Nephron progenitor cell (in vitro differentiated cells): ENCODE measurements at regions not wholly inside any gene's neighbourhood (a gene's known extent, or its start where the extent isn't known, plus 50 kb on each side); places are given as distances from the start of the nearest gene placed in this dataset.

Source experiments
- DNase-seq: peaks from one replicate; pipeline ENCODE4 v3.0.0; 2021
- H3K27ac Mint-ChIP-seq: 2 replicates; pipeline ENCODE4 v1.8.0; 2021; ENCODE audit warnings: mild to moderate bottlenecking, moderate library complexity, mixed read lengths
- H3K27me3 Mint-ChIP-seq: 2 replicates; pipeline ENCODE4 v1.8.0; 2021; ENCODE audit warnings: mild to moderate bottlenecking, low read depth, mixed read lengths; ENCODE audit not compliant: poor library complexity
- H3K36me3 Mint-ChIP-seq: 2 replicates; pipeline ENCODE4 v1.8.0; 2021; ENCODE audit warnings: low read depth, mixed read lengths
- H3K4me1 Mint-ChIP-seq: 2 replicates; pipeline ENCODE4 v1.8.0; 2021; ENCODE audit warnings: mixed read lengths
- H3K4me3 Mint-ChIP-seq: 2 replicates; pipeline ENCODE4 v1.8.0; 2021; ENCODE audit warnings: mild to moderate bottlenecking, moderate library complexity, mixed read lengths
- H3K9me3 Mint-ChIP-seq: 2 replicates; pipeline ENCODE4 v1.8.0; 2021; ENCODE audit warnings: mild to moderate bottlenecking, moderate library complexity, mixed read lengths
- CTCF ChIP-seq: fragments of 200-600 bp; sonication (generic); IDR thresholded peaks from 2 replicates; pipeline ENCODE4 v1.5.0; 2021; ENCODE audit warnings: antibody characterized with exemption

GRCh38 chr5:165863239-165863638 lies 2357.8 kb downstream of the MAT2B start:
- Mint-ChIP-seq H3K27me3 (no peaks in the 10 kb centered on the region), H3K27ac (no peak overlapping the region), H3K4me3 (no peak overlapping the region), H3K4me1 (no peaks in the 10 kb centered on the region), H3K9me3 (no peaks in the 10 kb centered on the region), H3K36me3 (no peaks in the 10 kb centered on the region)
- no peak for DNase-seq
- no peak for TF ChIP-seq CTCF

GRCh38 chr5:165871291-165871690 lies 2365.9 kb downstream of the MAT2B start:
- H3K9me3 Mint-ChIP-seq, result no peaks in the 10 kb centered on the region
- DNase-seq, result peak; percentile 4
- H3K27me3 Mint-ChIP-seq, result no peaks in the 10 kb centered on the region
- no peak overlapping the region for H3K4me3 Mint-ChIP-seq
- H3K27ac Mint-ChIP-seq, result no peak overlapping the region
- H3K4me1 Mint-ChIP-seq, result peaks cover 5% of the 10 kb centered on the region
- H3K36me3 Mint-ChIP-seq, result no peaks in the 10 kb centered on the region
- TF ChIP-seq CTCF, result no peak

GRCh38 chr5:165874851-165875250 lies 2369.4 kb downstream of the MAT2B start:
- no peak for TF ChIP-seq CTCF
- Mint-ChIP-seq H3K9me3 (no peaks in the 10 kb centered on the region), H3K4me1 (peaks cover 5% of the 10 kb centered on the region), H3K27ac (no peak overlapping the region), H3K4me3 (no peak overlapping the region), H3K27me3 (no peaks in the 10 kb centered on the region), H3K36me3 (no peaks in the 10 kb centered on the region)
- no peak for DNase-seq

DNA sequence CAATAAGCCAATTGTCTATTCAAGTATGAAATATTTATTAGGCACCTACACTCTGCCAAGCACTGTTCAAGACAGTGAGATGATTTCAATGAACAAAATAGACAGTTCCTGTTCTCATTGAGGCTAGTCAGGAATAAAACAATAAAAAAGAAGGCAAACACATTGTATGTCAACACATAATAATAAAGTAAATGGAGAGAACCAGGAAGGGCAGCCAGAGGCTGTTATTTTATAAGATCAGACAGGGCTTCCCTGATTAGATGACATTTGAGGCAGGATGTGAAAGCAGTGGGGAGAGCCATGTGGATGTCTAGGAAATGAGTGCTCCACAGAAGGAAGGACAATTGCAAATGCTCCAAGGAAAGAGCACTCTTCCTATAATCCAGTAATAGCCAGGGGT lies 2371.1 kb downstream of the MAT2B start:
- Mint-ChIP-seq H3K4me1 (no peaks in the 10 kb centered on the region), H3K27me3 (no peaks in the 10 kb centered on the region), H3K27ac (no peak overlapping the region), H3K4me3 (no peak overlapping the region), H3K36me3 (no peaks in the 10 kb centered on the region), H3K9me3 (no peaks in the 10 kb centered on the region)
- TF ChIP-seq CTCF, result no peak
- DNase-seq, result no peak

DNA sequence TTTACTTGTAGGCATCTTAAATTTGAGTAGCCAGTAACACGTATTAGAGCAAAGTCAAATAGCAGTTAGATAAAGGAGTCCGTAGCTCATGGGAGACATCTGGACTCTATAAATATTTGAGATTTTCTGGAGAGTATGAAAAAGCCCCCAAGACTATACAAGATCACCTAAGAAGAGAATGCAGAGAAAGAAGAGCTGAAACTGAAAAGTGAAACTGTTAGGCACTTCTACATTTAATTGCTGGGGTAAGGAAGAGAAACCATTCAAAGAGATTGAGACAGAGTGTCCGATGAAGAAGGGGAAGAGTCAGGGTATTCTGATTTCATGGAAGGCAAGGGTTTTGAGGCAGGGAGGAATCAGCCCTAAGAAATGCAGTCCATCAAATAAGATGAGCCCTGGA lies 2372.1 kb downstream of the MAT2B start:
- no peak overlapping the region for H3K4me3 Mint-ChIP-seq
- H3K27me3 Mint-ChIP-seq, result no peaks in the 10 kb centered on the region

More for the DNA sequence above, 2372.1 kb downstream of the MAT2B start:
- Mint-ChIP-seq H3K4me1 (no peaks in the 10 kb centered on the region), H3K36me3 (no peaks in the 10 kb centered on the region), H3K9me3 (no peaks in the 10 kb centered on the region), H3K27ac (no peak overlapping the region)
- DNase-seq, result no peak
- TF ChIP-seq CTCF, result no peak
